A673 (cell line): ENCODE measurements at regions not wholly inside any gene's neighbourhood (a gene's known extent, or its start where the extent isn't known, plus 50 kb on each side); places are given as distances from the start of the nearest gene placed in this dataset.

Experiments used
- BruUV-seq: library from RNA; stranded (reverse); fragments of 400-500 nt; replicated peaks from 2 replicates; lab custom pipeline; 2021; lab: Mats Ljungman, UMichigan
- CTCF ChIA-PET: fragments of 300-600 bp; sonication (Branson Sonifier 250); formaldehyde crosslinking; loops from one replicate; lab custom pipeline; 2022; ENCODE audit warnings: antibody characterized with exemption; lab: Charles Lee
- POLR2A ChIA-PET: fragments of 300-600 bp; sonication (Branson Sonifier 250); formaldehyde crosslinking; loops from one replicate; lab custom pipeline; 2022; ENCODE audit warnings: antibody characterized with exemption; ENCODE audit not compliant: low non-redundant PET; lab: Charles Lee
- DNase-seq: peaks from one replicate; pipeline ENCODE4 v3.0.0-alpha.2; 2015; ENCODE audit warnings: low spot score
- H3K27ac ChIP-seq: fragments of 200-600 bp; sonication (generic); 2 replicates; pipeline ENCODE4 v1.5.1; 2016; ENCODE audit warnings: mixed run types, low read depth, mild to moderate bottlenecking, mixed read lengths, antibody characterized with exemption, low read length; ENCODE audit not compliant: poor library complexity, severe bottlenecking
- H3K27me3 ChIP-seq: fragments of 200-600 bp; sonication (generic); replicated peaks from 2 replicates; pipeline ENCODE4 v1.6.1; 2017; ENCODE audit warnings: mixed run types, low read depth, mild to moderate bottlenecking, mixed read lengths, antibody characterized with exemption, low read length; ENCODE audit not compliant: insufficient read depth, poor library complexity
- H3K36me3 ChIP-seq: fragments of 200-600 bp; sonication (generic); 2 replicates; pipeline ENCODE4 v1.6.1; 2016; ENCODE audit warnings: mixed run types, mild to moderate bottlenecking, mixed read lengths, antibody characterized with exemption, low read length; ENCODE audit not compliant: insufficient read depth, poor library complexity, severe bottlenecking
- H3K4me1 ChIP-seq: fragments of 200-600 bp; sonication (generic); 2 replicates; pipeline ENCODE4 v1.6.1; 2017; ENCODE audit warnings: mixed run types, mild to moderate bottlenecking, mixed read lengths, antibody characterized with exemption, low read length; ENCODE audit not compliant: insufficient read depth, poor library complexity, severe bottlenecking
- H3K4me3 ChIP-seq: fragments of 200-600 bp; sonication (generic); 2 replicates; pipeline ENCODE4 v1.5.1; 2016; ENCODE audit warnings: low read depth, mixed run types, mild to moderate bottlenecking, mixed read lengths, low read length; ENCODE audit not compliant: poor library complexity, severe bottlenecking
- H3K9me3 ChIP-seq: fragments of 200-600 bp; sonication (generic); 2 replicates; pipeline ENCODE4 v1.6.1; 2016; ENCODE audit warnings: mixed run types, low read depth, mild to moderate bottlenecking, mixed read lengths, antibody characterized with exemption, low read length; ENCODE audit not compliant: poor library complexity, severe bottlenecking
- EZH2 ChIP-seq: fragments of 200-600 bp; sonication (generic); IDR thresholded peaks from 2 replicates; pipeline ENCODE4 v1.6.1; 2017; ENCODE audit warnings: borderline replicate concordance, low read depth, mild to moderate bottlenecking, mixed read lengths, antibody characterized with exemption, low read length; ENCODE audit not compliant: poor library complexity, severe bottlenecking
- intact Hi-C: fragments of 100-400 bp; cut with micrococcal nuclease; formaldehyde crosslinking; loops from one replicate; pipeline ENCODE4 v1.10.0; 2022; ENCODE audit not compliant: unreplicated experiment
- TF ChIP-seq, protein P1 (sequence below): fragments of 300-800, 200-600 bp; sonication (generic); conservative IDR thresholded peaks from 2 replicates; pipeline ENCODE4 v1.5.1; 2017; ENCODE audit warnings: low read depth, mild to moderate bottlenecking, antibody characterized with exemption, low read length, moderate library complexity, mixed read lengths

DNA sequence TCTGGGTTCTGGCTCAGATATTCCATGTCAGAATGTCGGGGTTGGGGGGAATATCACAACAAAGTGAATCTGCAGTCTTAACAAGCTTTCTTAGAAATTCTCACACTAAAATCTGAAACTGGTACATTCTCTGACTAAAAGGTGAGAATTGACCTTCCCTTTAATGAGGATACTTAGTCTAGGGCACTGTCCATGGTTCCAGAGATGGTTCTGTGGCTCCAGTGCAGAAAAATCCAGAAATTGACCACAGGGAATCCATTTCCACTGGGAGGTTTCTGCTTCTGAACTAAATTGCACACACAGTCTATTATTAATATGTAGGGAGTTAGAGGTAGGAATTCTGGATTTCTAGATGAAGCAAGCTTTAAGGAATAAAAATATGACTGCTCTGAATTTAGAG, 171.6 kb upstream of the OBI1 start:
- TF ChIP-seq EZH2, result no peak
- TF ChIP-seq, protein P1, sequence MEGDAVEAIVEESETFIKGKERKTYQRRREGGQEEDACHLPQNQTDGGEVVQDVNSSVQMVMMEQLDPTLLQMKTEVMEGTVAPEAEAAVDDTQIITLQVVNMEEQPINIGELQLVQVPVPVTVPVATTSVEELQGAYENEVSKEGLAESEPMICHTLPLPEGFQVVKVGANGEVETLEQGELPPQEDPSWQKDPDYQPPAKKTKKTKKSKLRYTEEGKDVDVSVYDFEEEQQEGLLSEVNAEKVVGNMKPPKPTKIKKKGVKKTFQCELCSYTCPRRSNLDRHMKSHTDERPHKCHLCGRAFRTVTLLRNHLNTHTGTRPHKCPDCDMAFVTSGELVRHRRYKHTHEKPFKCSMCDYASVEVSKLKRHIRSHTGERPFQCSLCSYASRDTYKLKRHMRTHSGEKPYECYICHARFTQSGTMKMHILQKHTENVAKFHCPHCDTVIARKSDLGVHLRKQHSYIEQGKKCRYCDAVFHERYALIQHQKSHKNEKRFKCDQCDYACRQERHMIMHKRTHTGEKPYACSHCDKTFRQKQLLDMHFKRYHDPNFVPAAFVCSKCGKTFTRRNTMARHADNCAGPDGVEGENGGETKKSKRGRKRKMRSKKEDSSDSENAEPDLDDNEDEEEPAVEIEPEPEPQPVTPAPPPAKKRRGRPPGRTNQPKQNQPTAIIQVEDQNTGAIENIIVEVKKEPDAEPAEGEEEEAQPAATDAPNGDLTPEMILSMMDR, result no peak
- CTCF ChIA-PET, result no interaction called here
- no peaks in the 10 kb centered on the region for H3K27me3 ChIP-seq
- no peak overlapping the region for H3K27ac ChIP-seq
- no peak for DNase-seq
- H3K4me3 ChIP-seq, result no peak overlapping the region
- no peaks in the 10 kb centered on the region for H3K9me3 ChIP-seq
- POLR2A ChIA-PET, result no interaction called here
- no peaks in the 10 kb centered on the region for H3K4me1 ChIP-seq
- H3K36me3 ChIP-seq, result no peaks in the 10 kb centered on the region
- intact Hi-C loops, result no loop called here
- BruUV-seq, result no TSS peak

DNA sequence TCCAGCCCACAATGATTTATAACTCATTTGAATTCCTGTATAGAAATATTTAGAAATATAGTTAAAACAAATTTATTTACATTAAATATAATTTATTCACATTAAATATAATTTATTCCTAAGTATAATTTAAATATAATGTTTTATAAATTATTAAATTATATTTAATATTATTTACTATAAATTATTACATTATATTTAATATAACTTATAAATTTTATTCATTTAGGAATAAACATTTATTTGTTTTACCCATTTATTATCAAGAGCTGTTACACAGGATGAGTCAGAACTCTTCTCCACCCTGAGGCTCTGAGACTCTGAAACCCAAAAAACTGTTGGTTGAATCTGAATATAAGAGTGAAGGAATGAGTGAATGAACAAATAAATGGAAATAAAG, 170.9 kb upstream of the OBI1 start:
- TF ChIP-seq, protein P1, result no peak
- no peak for TF ChIP-seq EZH2
- no peaks in the 10 kb centered on the region for H3K36me3 ChIP-seq
- H3K27ac ChIP-seq, result no peak overlapping the region
- CTCF ChIA-PET, result no interaction called here
- no peaks in the 10 kb centered on the region for H3K4me1 ChIP-seq
- intact Hi-C loops, result no loop called here
- no peaks in the 10 kb centered on the region for H3K9me3 ChIP-seq
- no peak for DNase-seq
- POLR2A ChIA-PET, result no interaction called here
- no peak overlapping the region for H3K4me3 ChIP-seq
- H3K27me3 ChIP-seq, result no peaks in the 10 kb centered on the region
- no TSS peak for BruUV-seq

DNA sequence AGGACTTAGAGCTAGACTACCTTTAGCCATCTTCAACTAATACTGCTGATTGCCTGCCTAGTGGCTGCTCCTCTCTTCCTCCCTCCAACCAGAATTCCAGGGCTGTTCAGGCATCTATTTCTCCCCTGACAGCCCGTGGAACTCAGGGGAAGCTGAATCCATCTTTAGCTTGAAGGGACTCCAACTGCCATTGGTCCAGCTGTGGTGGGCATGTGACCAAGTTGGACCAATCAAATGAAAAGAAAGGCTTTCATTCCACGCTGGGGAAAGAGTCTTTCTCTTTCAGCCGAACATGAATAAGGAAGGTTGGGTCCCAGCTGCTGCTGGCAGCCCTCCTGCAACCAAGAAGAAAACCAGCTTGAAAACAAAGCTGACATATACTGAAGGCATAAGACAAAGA, 168.5 kb upstream of the OBI1 start:
- no peaks in the 10 kb centered on the region for H3K36me3 ChIP-seq
- intact Hi-C loops, result no loop called here
- no peaks in the 10 kb centered on the region for H3K9me3 ChIP-seq
- H3K4me1 ChIP-seq, result no peaks in the 10 kb centered on the region
- DNase-seq, result no peak
- no TSS peak for BruUV-seq
- TF ChIP-seq, protein P1, result no peak
- no peak for TF ChIP-seq EZH2
- H3K27me3 ChIP-seq, result no peaks in the 10 kb centered on the region
- POLR2A ChIA-PET, result no interaction called here
- H3K4me3 ChIP-seq, result no peak overlapping the region
- H3K27ac ChIP-seq, result no peak overlapping the region
- CTCF ChIA-PET, result no interaction called here
